HEK293 (cell line): ENCODE measurements at regions not wholly inside any gene's neighbourhood (a gene's known extent, or its start where the extent isn't known, plus 50 kb on each side); places are given as distances from the start of the nearest gene placed in this dataset.

Experiments used
- CTCF ChIP-seq: fragments of 450-650 bp; formaldehyde crosslinking; IDR thresholded peaks from 2 replicates; pipeline ENCODE4 v1.5.1; 2016; ENCODE audit warnings: missing biosample characterization, missing genetic modification characterization
- KLF9 ChIP-seq: fragments of 450-650 bp; formaldehyde crosslinking; IDR thresholded peaks from 2 replicates; pipeline ENCODE4 v1.5.1; 2016; ENCODE audit warnings: missing biosample characterization, missing genetic modification characterization, low read depth
- PATZ1 ChIP-seq: fragments of 450-650 bp; formaldehyde crosslinking; IDR thresholded peaks from 2 replicates; pipeline ENCODE4 v1.5.1; 2016; ENCODE audit warnings: missing biosample characterization, missing genetic modification characterization
- PRDM10 ChIP-seq: fragments of 450-650 bp; formaldehyde crosslinking; IDR thresholded peaks from 2 replicates; pipeline ENCODE4 v1.5.1; 2016; ENCODE audit warnings: missing biosample characterization, missing genetic modification characterization
- REST ChIP-seq: fragments of 450-650 bp; formaldehyde crosslinking; IDR thresholded peaks from 2 replicates; pipeline ENCODE4 v1.5.1; 2016; ENCODE audit warnings: missing biosample characterization, missing genetic modification characterization
- SP2 ChIP-seq: fragments of 450-650 bp; formaldehyde crosslinking; IDR thresholded peaks from 2 replicates; pipeline ENCODE4 v1.5.1; 2016; ENCODE audit warnings: missing biosample characterization, missing genetic modification characterization
- ZBTB11 ChIP-seq: fragments of 450-650 bp; formaldehyde crosslinking; conservative IDR thresholded peaks from 2 replicates; pipeline ENCODE4 v1.5.1; 2016; ENCODE audit warnings: low read depth, missing biosample characterization, missing genetic modification characterization
- ZNF311 ChIP-seq: fragments of 450-650 bp; formaldehyde crosslinking; IDR thresholded peaks from 2 replicates; pipeline ENCODE4 v1.5.1; 2017; ENCODE audit warnings: missing biosample characterization, missing genetic modification characterization, borderline replicate concordance
- ZNF350 ChIP-seq: fragments of 450-650 bp; formaldehyde crosslinking; IDR thresholded peaks from 2 replicates; pipeline ENCODE4 v1.5.0; 2017; ENCODE audit warnings: missing biosample characterization, mild to moderate bottlenecking, missing genetic modification characterization
- ZNF560 ChIP-seq: fragments of 450-650 bp; formaldehyde crosslinking; IDR thresholded peaks from 2 replicates; pipeline ENCODE4 v1.5.1; 2017; ENCODE audit warnings: missing biosample characterization, missing genetic modification characterization, borderline replicate concordance
- ZNF610 ChIP-seq: fragments of 450-650 bp; formaldehyde crosslinking; IDR thresholded peaks from 2 replicates; pipeline ENCODE4 v1.5.1; 2016; ENCODE audit warnings: missing biosample characterization, missing genetic modification characterization, borderline replicate concordance
- ZNF747 ChIP-seq: fragments of 450-650 bp; formaldehyde crosslinking; IDR thresholded peaks from 2 replicates; pipeline ENCODE4 v1.5.1; 2016; ENCODE audit warnings: missing biosample characterization, missing genetic modification characterization
- ZNF768 ChIP-seq: fragments of 450-650 bp; formaldehyde crosslinking; IDR thresholded peaks from 2 replicates; pipeline ENCODE4 v1.5.1; 2018; ENCODE audit warnings: missing biosample characterization, mild to moderate bottlenecking, missing genetic modification characterization

- TF ChIP-seq CTCF (tag by site-specific recombination) (no peak), ZNF768 (tag by site-specific recombination) (no peak), REST (tag by site-specific recombination) (no peak), ZNF610 (tag by site-specific recombination) (no peak), SP2 (tag by site-specific recombination) (no peak), ZNF311 (tag by site-specific recombination) (no peak), ZNF747 (tag by site-specific recombination) (no peak), PRDM10 (tag by site-specific recombination) (no peak), ZNF350 (tag by site-specific recombination) (no peak), PATZ1 (no peak), ZBTB11 (no peak), KLF9 (tag by site-specific recombination) (no peak), ZNF560 (no peak)
These were observed 99.2 kb upstream of the PITX1 start for GRCh38 chr5:135133181-135133580.
